GM19467 (cell line): ENCODE measurements at regions not wholly inside any gene's neighbourhood (a gene's known extent, or its start where the extent isn't known, plus 50 kb on each side); places are given as distances from the start of the nearest gene placed in this dataset.

Experiments used
- ATAC-seq: cut with Tn5 transposase; IDR thresholded peaks from one replicate; pipeline ENCODE4 v1.9.1; 2021; ENCODE audit warnings: mild to moderate bottlenecking, moderate library complexity; ENCODE audit not compliant: unreplicated experiment

GRCh38 chr13:40205771-40206240 lies 460.6 kb downstream of the FOXO1 start:
- ATAC-seq = no peak

GRCh38 chr13:40206241-40207000 lies 460.0 kb downstream of the FOXO1 start:
- peak; percentile 55 for ATAC-seq

GRCh38 chr13:40207001-40207478 lies 459.4 kb downstream of the FOXO1 start:
- peak; percentile 40 for ATAC-seq

GRCh38 chr13:40208517-40208916 lies 457.9 kb downstream of the FOXO1 start:
- ATAC-seq = no peak

- ATAC-seq = no peak
These were observed 455.4 kb downstream of the FOXO1 start for GRCh38 chr13:40210865-40211585.

- no peak for ATAC-seq
These were observed 454.9 kb downstream of the FOXO1 start for GRCh38 chr13:40211586-40211968.

- no peak for ATAC-seq
These were observed 452.7 kb downstream of the FOXO1 start for GRCh38 chr13:40213779-40214178.

GRCh38 chr13:40215311-40215710 lies 451.1 kb downstream of the FOXO1 start:
- ATAC-seq = no peak

GRCh38 chr13:40215747-40216146 lies 450.7 kb downstream of the FOXO1 start:
- no peak for ATAC-seq

- no peak for ATAC-seq
These were observed 448.8 kb downstream of the FOXO1 start for GRCh38 chr13:40217675-40218074.

- no peak for ATAC-seq
These were observed 446.0 kb downstream of the FOXO1 start for GRCh38 chr13:40220299-40220935.

- no peak for ATAC-seq
These were observed 445.3 kb downstream of the FOXO1 start for GRCh38 chr13:40221131-40221459.

GRCh38 chr13:40221460-40222201 lies 444.8 kb downstream of the FOXO1 start:
- no peak for ATAC-seq

GRCh38 chr13:40223585-40223984 lies 442.9 kb downstream of the FOXO1 start:
- ATAC-seq = no peak

GRCh38 chr13:40228496-40228895 lies 437.9 kb downstream of the FOXO1 start:
- no peak for ATAC-seq

GRCh38 chr13:40228990-40229389 lies 437.5 kb downstream of the FOXO1 start:
- ATAC-seq = no peak

- no peak for ATAC-seq
These were observed 435.6 kb downstream of the FOXO1 start for GRCh38 chr13:40230833-40231266.

- no peak for ATAC-seq
These were observed 435.1 kb downstream of the FOXO1 start for GRCh38 chr13:40231311-40231710.

GRCh38 chr13:40231751-40232150 lies 434.7 kb downstream of the FOXO1 start:
- ATAC-seq = no peak

- ATAC-seq = no peak
These were observed 434.0 kb downstream of the FOXO1 start for GRCh38 chr13:40232311-40233040.
